GM12878 (cell line): ENCODE measurements at regions not wholly inside any gene's neighbourhood (a gene's known extent, or its start where the extent isn't known, plus 50 kb on each side); places are given as distances from the start of the nearest gene placed in this dataset.

Source experiments
- BRCA1 ChIP-seq: IDR thresholded peaks from 2 replicates; pipeline ENCODE4 v1.6.1; 2011; ENCODE audit warnings: low read depth, low read length, improper control_type of control experiment
- CREB1 ChIP-seq: IDR thresholded peaks from 2 replicates; pipeline ENCODE4 v1.6.1; 2012; ENCODE audit warnings: low read depth, mild to moderate bottlenecking, inconsistent platforms
- FOXM1 ChIP-seq: IDR thresholded peaks from 2 replicates; pipeline ENCODE4 v1.6.1; 2012; ENCODE audit warnings: low read depth, mild to moderate bottlenecking, inconsistent platforms, low read length, moderate library complexity
- GABPA ChIP-seq: IDR thresholded peaks from 2 replicates; pipeline ENCODE4 v1.6.1; 2014; ENCODE audit warnings: antibody characterized with exemption, low read depth, mild to moderate bottlenecking, inconsistent platforms
- HDGF ChIP-seq: fragments of 450-650 bp; IDR thresholded peaks from 2 replicates; pipeline ENCODE4 v1.6.1; 2016; ENCODE audit warnings: antibody characterized with exemption
- KDM1A ChIP-seq: fragments of 200-600 bp; sonication (generic); IDR thresholded peaks from 2 replicates; pipeline ENCODE4 v1.6.1; 2016; ENCODE audit warnings: borderline replicate concordance
- NFIC ChIP-seq: IDR thresholded peaks from 2 replicates; pipeline ENCODE4 v1.6.1; 2012; ENCODE audit warnings: low read depth, mild to moderate bottlenecking, inconsistent platforms, low read length, moderate library complexity
- NRF1 ChIP-seq: conservative IDR thresholded peaks from 2 replicates; pipeline ENCODE4 v1.6.1; 2011; ENCODE audit warnings: mild to moderate bottlenecking, low read depth, low read length, improper control_type of control experiment
- POLR2AphosphoS5 ChIP-seq: IDR thresholded peaks from 2 replicates; pipeline ENCODE4 v1.6.1; 2011; ENCODE audit warnings: mild to moderate bottlenecking, low read length, inconsistent platforms
- TCF12 ChIP-seq: IDR thresholded peaks from 2 replicates; pipeline ENCODE4 v1.6.1; 2011; ENCODE audit warnings: low read depth, mild to moderate bottlenecking, low read length
- TF ChIP-seq, protein P1 (sequence below), 3 experiments: IDR thresholded peaks in 2 of 3; conservative IDR thresholded peaks in 1 of 3; 2 replicates each; pipeline ENCODE4 v1.5.1; 2011; ENCODE audit warnings: low read depth in 3 of 3, low read length in 3 of 3, mild to moderate bottlenecking in 3 of 3, control low read depth in 2 of 3, moderate library complexity in 2 of 3, inconsistent platforms in 1 of 3, mixed read lengths in 1 of 3; ENCODE audit not compliant: control insufficient read depth in 2 of 3, insufficient read depth in 1 of 3; ENCODE audit errors: extremely low read depth in 1 of 3

DNA sequence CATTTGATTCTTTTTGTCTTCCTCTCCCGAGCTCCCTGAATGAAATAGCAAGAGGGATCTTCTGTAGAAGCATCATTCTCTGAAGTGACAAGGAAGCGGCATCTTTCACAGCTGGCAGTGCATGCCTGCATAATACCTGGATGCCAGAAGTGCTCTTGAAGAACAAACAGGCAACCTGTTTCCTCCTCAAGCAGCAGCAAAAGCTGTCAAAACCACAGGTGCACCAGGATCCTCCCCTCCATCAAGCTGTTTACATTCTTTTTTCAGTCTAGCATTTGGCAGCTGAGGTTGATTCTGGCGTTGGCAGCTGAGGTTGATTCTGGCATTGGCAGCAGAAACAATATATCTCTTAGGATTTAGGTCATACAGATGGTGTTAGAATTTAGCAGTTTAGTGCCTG, 979.0 kb downstream of the TUSC7 start:
- TF ChIP-seq NFIC (no peak), POLR2AphosphoS5 (no peak), BRCA1 (no peak), GABPA (no peak), NRF1 (no peak), HDGF (no peak), KDM1A (no peak), FOXM1 (no peak), CREB1 (no peak), TCF12 (no peak)
- TF ChIP-seq, protein P1, sequence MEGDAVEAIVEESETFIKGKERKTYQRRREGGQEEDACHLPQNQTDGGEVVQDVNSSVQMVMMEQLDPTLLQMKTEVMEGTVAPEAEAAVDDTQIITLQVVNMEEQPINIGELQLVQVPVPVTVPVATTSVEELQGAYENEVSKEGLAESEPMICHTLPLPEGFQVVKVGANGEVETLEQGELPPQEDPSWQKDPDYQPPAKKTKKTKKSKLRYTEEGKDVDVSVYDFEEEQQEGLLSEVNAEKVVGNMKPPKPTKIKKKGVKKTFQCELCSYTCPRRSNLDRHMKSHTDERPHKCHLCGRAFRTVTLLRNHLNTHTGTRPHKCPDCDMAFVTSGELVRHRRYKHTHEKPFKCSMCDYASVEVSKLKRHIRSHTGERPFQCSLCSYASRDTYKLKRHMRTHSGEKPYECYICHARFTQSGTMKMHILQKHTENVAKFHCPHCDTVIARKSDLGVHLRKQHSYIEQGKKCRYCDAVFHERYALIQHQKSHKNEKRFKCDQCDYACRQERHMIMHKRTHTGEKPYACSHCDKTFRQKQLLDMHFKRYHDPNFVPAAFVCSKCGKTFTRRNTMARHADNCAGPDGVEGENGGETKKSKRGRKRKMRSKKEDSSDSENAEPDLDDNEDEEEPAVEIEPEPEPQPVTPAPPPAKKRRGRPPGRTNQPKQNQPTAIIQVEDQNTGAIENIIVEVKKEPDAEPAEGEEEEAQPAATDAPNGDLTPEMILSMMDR (IDR thresholded peaks at IDR 0.05 in 2 of 3, conservative IDR thresholded peaks at IDR 0.05 in 1 of 3; ENCODE audit: control insufficient read depth in 2 of 3, extremely low read depth in 1 of 3, insufficient read depth in 1 of 3, low read depth in 3 of 3, low read length in 3 of 3) = no peak
